ENCODE measurements at regions not wholly inside any gene's neighbourhood (a gene's known extent, or its start where the extent isn't known, plus 50 kb on each side); places are given as distances from the start of the nearest gene placed in this dataset.

DNA sequence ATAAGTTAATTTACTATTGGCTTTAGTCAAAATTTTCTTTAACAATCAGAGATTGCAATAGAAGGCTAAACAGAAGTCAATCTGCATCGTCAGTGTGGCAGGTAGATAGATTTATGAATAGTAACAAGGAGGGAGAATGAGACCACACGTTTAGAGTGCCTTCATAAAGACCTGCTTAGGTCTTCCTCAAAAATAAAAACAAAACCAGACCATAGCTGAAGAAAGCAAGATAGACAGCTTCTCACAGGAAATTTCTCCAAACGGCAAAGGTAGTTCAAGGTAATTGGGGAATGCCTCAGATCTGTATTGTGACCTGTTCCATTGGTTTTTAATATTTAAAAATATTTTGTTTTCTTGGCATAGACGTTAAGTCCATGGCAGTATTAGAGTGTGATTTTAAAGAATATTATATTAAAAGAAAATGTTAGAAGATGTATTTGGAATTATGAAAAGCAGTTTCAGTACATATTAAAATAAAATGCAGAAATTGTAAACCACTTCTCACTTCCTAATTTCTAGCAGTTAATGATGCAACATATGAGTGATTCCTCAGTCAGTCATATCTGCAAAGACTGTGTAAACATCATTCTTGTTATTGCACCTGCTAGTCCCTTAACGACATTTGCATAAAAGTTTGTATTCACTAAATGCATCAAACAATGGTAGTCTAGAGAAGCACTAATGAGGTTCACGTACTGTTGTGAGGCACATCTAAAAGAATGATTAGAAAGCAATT lies 278.0 kb downstream of the HLX start:
- no peak for DNase-seq (ENCODE audit: low read depth, low spot score)

DNA sequence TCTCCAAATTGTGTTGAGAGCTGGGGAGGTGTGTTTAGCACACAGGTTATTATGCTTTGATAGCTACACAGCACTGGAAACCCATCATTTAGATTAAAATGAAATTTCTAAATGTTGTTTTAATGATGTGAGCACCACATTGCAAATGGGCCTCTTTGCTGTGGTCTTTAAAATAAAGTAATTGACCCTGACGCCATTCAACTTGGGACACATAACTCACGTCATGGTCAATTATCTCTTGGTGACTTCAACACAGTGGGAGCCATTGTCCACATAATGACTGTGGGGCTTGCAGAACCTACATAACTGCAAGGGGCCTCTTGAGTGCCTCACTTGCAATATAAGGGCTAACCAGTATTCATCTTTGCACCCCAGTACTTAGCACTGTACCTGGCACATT lies 280.4 kb downstream of the HLX start:
- no peak for DNase-seq (ENCODE audit: low read depth, low spot score)

DNA sequence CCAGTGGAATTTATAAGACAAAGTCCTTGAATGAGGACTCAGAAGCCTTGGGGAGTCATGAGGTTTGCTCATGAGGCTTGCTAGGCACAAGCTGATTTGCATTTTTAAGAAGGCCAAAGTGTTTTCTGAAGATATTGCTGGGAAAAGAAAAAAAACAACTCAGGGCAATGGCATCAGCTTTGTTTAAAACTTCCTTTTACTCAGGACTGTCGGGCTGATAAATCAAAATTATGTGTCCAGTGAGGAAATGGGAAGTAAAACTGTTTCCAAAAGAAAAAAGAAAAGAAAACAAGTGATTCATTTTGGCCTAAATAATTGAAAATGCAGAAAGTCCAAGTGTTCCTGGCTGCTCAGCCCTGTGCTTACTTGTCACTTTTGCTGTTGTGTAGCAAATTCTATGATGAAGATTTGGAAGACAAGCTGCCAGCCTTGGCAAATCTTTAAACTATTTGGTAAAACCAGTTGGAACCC lies 282.4 kb downstream of the HLX start:
- peak; percentile 45 for DNase-seq (ENCODE audit: low read depth, low spot score)

DNA sequence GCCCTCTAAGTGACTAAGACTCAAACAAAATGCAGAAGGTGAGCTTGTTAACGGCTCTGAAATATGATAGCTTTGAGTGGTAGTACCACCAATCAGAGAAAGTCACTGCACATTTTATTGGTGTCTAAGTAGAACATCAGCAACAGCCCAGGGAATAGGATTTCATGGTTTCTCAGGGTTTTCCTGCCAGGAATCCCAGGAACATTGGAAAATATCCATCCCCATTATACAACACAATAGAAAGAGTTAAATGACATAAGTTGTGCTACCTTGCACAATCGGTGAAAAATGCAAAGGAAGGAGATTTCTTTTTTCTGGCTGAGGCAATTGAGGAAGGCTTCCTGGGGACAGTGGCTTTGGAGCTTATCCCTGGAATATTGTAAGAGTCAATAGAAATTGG lies 283.1 kb downstream of the HLX start:
- no peak for DNase-seq (ENCODE audit: low read depth, low spot score)

DNA sequence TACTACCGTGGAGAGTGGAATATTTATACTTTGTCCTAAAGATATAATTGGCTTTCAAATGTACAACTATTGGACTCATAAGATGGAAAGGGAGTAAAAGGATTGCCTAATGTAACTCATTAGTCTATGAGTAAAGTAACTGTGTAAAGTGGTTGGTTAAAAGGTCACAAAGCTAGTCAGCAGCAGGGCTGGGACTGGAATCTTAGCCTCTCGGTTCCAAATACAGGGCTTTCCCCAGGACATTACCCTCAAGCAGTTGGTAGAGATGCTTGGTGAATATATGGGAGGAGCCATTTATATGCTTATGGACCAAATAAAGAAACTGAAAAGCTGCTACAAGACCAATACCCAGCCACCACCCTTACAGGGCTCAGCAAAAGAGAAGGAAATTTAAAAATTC lies 283.7 kb downstream of the HLX start:
- no peak for DNase-seq (ENCODE audit: low read depth, low spot score)

DNA sequence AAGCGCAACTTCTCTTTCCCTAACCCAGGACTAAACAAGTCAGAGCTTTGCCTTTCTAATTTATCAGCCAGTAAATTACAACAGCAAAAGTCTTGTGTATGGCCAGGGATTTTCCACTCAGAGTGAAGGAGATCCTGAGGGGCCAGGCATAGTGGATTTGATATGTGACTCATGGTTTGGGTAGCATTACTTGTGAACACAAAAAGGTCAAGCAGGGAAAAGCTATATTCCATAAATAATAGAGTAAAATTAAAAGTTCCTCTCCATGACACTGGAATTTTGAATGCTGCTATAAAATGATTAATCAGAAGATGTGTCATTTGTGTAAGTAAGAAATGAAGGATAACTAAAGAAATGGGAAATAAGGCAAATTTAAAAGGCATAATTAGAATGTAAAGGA lies 284.8 kb downstream of the HLX start:
- DNase-seq (ENCODE audit: low read depth, low spot score), result no peak

DNA sequence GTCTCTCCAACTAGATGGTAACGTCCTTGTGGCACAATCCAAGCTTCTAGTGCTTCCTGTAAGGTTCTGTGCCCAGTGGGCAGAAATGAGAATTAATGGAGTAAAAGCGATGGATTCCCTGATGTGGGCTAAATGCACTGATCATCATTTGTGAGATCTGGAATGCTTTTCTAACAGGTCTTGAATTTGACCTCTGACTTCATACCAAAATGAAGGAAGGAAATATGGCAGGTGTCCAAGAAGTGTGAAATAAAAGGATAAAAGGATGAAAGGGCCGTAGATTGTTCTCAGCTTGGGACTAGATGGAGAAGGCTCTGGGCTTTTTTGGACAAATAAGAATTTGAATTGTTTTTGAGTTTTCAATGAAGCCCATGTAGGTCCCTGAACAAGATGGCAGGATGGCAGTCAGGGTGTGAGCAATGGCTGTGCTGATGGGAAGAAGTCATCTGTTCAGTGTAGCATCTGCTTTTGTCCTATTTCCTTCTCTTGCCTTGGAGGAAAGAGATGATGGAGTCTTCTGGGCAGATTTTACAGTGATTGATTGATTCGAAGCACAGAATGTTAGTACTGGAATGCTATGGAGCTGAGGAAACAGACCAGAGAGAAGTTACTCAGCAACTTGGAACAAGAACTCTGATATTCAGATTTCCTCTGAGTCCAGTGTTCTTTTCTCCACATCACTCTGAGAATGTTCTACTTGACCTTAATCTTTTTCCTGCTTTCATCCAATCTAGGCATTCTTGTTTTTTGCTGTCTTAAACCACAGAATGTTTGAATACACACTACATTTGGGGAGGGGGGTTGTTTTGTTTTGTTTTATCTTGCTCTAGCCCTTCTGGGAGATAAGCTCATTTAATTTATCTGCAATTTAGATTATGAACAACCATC lies 286.0 kb downstream of the HLX start:
- DNase-seq (ENCODE audit: low read depth, low spot score), result peak; percentile 43

DNA sequence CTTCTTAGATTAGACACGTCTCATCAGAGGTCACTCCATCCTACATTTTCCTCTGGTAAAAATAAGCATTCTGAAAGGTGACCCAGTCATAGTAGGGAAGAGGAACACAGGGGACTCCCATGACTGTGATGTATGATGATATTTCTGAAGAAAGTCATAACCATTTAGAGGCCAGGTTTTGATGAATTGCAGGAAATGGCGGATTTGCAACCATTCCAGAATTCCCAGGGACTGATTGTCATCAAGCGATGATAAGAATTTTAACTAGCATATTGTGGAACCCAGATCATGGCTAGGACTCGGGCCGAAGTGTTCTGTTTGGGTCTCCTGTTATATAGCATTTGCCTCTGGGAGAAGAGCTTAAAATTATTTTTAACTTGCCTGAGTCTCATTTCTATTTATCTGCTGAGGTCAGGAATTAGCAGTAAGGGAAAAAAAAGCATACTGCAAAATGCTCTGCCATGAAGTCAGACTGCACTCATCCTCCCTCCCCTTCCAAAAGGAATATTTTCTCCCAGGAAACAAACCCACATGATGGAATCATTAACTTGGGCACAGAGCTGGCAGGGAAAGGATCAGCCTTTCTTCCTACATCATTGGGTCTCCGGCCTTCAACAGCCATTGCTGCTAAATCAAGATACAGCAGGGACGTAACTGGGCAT lies 286.7 kb downstream of the HLX start:
- no peak for DNase-seq (ENCODE audit: low read depth, low spot score)

DNA sequence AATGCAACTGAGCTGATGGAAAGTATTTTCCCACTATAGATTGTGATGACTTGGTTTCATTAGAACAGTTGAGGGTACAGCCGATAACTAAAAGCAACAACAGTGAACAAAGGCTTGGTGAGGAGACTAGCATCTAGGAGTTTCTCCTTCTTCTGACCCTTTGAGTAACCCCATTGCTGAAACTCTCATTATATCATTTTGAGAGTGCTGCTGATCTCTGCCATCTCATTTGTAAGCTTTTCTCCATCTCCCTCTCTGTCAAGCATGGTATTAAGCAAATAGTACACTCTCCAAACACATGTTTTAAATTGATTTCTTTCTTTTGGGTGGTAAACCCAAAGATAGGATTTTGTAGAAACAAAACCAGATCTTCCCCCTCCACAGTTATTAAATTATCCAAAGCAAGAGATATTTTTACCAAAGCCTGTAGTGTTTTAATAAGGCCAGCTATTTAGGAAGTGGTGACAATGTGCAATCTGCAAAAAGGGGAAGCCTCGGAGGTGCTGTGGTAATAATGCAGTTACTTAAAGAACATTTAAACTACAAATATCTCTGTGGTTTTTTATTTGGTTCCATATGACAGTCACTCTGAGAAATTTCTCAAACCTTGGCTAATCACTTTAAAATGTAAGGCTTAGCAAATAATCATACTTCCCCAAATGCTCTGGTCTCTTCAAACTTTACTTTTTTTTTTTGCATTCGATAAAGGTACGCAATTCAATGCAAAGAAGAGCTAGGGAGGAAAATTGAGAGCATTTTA lies 287.5 kb downstream of the HLX start:
- no peak for DNase-seq (ENCODE audit: low read depth, low spot score)

DNA sequence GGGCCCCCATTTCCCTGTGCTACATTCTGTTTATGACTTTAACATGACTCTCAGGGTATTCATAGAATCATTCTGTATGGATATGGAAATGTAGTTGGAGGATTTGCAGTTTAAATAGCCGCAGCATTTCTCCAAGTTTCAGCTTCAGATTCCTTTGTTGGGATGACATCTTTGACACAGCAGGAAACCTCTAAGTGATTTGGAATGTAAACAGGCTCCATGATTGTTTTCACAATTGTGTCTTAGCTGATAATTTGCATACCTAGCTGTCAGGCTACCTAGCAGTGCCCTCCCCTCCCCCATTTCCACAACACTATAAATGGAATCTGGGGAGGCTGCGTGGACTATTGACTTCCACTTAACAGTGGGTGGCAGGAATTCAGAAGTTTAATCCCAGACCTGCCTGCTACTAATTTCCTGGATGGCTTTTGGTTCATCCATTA lies 290.2 kb downstream of the HLX start:
- peak; percentile 40 for DNase-seq (ENCODE audit: low read depth, low spot score)

DNA sequence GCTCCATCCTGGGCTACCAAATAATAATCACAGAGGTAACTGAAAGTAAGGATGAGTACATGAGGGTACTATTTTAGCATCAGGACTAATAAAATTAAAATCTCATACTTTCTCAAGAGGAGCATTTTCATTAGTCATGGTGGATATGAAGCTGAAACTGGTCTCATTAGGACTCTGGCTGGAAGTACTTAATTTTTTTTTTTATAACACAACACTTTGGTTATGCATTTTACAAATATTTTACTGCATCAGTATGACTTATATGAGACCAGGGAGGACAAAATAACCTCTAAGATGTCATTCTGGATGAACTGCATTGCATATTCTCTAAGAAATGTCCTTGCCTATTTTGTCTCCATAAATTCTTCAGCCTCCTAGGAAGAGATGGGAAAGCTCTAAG lies 290.9 kb downstream of the HLX start:
- no peak for DNase-seq (ENCODE audit: low read depth, low spot score)

DNA sequence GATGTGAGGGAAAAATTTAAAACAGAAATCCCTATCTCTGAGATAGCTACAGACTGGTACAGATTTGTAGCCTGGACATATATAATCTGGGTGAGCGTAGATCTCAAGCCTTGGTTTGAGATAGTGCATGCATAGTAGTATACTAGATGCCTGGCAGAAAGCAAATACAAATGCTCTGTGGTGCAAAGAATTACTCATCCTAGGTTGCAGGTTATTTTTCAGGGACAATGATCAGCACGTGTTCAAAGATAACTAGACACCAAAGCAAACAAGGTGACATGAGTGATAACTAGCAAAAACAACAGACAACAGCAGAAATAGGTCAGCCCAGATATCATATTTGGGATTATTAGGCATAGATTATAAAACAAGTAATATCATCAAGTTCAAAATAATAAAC lies 292.5 kb downstream of the HLX start:
- no peak for DNase-seq (ENCODE audit: low read depth, low spot score)

DNA sequence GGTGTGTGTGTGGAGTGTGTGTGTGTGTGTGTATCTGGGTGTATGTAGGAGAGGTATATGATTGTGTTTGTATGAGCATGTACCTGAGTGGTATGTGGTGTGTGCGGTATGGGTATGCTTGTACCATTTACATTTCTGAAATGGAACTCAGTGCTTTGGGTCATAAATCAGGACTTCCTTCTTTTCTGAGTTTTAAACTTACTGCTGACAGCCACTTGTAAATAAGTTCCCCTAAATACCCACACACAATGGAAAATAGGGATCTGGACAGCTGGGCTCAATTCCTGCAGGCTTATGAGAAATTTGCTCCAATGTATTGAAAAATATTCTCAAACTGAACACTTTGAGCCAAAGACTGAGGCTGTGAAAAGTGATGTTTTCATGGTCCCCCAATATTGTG lies 293.6 kb downstream of the HLX start:
- no peak for DNase-seq (ENCODE audit: low read depth, low spot score)

DNA sequence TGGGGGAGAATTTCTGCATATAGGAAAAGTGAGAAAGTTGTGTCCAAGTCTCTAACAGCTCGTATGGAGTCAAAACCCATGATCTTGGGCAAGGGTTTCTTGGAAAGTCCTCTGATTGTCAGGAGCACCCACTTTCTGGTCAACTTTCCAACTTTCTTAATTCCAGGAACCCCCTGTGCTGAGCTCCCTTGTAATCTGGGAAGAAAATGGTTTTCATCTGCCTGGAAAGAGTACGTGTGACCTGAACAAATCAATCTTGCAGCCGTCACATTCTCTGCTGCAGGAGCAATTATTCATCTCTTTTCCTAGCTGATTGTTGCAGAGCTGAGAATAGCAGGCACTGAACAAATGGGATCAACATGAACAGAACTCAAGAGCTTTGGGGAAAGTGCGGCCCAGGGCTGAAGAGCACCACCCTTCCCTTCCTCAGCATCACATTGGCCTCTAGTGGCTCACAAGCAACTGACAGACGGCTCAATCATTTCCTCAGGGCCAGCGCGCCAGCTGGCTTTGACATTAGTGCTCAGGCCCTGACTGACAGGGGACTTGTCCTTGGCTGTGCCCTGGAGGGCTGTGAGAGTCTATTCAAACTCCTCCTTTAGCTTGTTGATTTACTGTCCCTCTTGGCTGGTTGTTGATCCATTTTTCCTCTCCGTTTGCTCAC lies 295.2 kb downstream of the HLX start:
- DNase-seq (ENCODE audit: low read depth, low spot score), result no peak

DNA sequence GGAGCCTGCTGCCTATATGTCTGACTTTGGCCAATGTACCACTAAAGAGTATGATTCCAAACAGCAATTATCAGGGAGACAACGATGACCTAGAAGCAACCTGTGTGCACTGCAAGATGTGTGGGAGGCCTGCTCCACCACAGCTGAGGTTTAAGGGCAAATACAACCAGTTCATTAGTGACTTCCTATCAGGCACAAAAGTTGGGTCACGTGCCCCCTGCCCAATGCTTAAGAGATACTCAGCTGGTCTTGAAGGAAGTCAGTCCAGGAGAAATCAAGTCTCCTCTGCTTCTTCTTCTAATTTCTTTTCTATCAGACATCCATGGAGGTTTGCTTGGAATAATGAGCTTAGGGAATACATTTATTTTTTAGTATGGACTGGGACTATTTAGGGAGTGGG lies 296.0 kb downstream of the HLX start:
- no peak for DNase-seq (ENCODE audit: low read depth, low spot score)

DNA sequence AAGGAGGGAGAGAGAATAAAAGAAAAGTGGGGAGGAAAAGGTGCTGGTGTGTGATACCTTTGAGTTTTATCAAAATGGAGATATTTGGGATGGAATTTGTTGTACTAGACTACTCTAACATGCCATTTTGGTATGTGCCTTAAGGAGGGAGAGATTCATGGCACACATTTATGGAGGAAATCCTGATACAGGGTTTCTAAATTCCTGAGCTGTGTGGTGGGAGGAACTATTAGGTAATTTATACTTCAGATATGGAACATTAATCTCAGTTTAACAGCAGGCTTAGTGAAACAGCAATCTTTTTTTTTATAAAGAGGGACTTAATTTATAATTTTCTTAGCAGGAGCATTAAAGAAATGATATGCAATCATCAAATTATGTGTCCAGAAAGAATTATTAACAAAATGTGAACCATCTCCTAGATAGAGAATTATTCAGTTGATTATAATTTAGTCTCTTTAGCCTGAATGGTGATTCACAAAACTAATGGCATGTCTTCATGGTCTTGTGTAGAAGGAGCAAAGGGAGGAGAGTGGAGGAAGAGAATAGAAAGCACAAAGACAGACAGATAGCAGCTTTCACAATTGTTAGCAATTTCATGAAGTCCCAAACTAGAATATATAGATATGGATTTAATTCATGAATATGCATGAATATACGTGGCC lies 301.6 kb downstream of the HLX start:
- DNase-seq (ENCODE audit: low read depth, low spot score), result no peak

DNA sequence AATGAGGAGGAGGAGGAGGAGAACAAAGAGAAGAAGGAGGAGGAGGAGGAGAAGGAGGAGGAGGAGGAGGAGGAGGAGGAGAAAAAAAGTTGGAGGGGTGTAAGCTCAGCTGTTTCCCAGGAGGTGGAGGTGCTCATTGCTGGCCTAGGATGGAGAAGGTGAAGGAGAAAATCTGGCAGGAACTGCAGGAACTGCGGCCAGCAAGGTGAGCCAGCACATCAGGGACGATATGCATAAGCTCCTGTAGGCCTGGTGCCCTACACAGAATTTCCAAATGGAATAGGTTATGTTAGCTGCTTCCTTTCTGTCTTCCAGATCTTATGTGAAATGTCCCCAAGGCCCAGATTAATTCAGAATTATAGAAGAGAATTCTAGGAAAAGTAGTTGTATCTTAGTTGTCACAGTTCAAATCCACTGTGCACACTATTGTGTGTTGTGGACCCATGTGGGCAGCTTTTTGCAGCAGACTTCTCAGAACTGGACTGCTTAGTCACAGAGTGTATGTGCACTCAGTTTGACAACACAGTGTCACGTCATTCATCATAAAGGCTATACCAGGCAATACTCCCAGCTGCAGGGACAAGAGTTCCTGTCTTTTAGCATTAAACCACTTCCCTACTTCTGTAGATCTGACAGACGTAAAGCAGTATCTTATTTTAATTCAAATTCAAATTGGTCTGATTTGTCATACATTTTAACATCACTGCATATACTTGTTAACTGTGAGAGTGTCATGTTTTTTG lies 303.7 kb downstream of the HLX start:
- no peak for DNase-seq (ENCODE audit: low read depth, low spot score)

DNA sequence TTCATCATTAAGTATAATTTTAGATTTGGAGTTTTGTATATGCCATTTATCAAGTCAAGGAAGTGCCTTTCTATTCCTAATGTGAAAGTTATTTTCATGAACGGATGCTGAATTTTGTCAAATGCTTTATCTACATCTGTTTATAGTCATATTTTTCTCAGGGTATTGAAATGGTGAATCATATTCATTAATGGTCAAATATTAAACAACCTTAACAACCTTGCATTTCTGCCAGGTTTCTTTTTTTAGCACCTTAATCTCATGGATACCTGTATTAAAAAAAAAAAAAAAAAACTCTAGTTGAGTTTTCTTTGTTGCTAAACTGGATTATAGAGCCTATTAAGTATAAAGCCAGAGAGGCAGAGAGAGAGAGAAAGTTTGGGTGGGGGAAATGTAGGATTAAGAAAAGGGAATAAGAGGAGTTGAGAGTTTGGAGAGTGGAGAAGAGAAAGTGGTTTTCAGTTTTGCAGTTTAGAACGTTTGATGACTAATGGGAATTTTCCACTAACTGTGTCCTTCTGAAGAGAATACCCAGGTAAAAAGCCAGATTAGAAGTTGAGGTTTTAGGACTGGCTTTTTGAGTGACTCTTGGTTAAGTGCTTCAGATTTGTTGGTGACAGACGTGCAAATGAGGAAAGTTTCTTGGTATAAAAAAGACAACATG lies 305.0 kb downstream of the HLX start:
- no peak for DNase-seq (ENCODE audit: low read depth, low spot score)

DNA sequence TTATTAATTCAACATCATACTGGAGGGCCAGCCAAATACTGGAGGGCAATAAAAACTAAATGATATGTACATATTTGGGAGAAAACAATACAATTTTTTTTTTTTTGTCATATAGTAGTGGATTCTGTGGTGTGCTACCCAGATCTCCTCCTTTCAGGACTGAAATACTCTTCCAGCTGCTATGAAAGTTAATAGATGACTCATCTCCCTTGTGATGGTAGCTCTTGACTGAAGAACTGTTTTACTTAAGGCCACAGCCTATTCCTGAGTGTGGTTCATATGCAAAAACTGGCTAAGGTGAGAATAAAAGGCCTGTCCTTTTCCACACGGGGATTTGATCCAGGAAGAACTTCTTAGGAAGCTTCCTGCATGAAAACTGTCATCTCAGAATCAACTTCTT lies 307.9 kb downstream of the HLX start:
- DNase-seq (ENCODE audit: low read depth, low spot score), result no peak
